Endothelial cell of umbilical vein (primary cell): ENCODE measurements at regions not wholly inside any gene's neighbourhood (a gene's known extent, or its start where the extent isn't known, plus 50 kb on each side); places are given as distances from the start of the nearest gene placed in this dataset.
"Not testable (repeated sequence)": the region's sequence is repeated elsewhere in the genome, so short reads cannot be mapped to it uniquely, and the experiment has no call there.

ENCODE experiments used
- BruUV-seq: library from RNA; stranded (reverse); fragments of 400-500 nt; replicated peaks from 2 replicates; lab custom pipeline; 2021; lab: Mats Ljungman, UMichigan
- CTCF ChIA-PET: fragments of 300-600, 350-600 bp; sonication (Branson Sonifier 250); formaldehyde crosslinking; loops from one replicate; lab custom pipeline; 2021; ENCODE audit warnings: antibody characterized with exemption, inconsistent platforms; lab: Charles Lee
- POLR2A ChIA-PET: fragments of 300-600, 350-600 bp; sonication (Branson Sonifier 250); formaldehyde crosslinking; loops from one replicate; lab custom pipeline; 2021; ENCODE audit warnings: antibody characterized with exemption, inconsistent platforms; lab: Charles Lee
- DNase-seq: peaks from one replicate; pipeline ENCODE4 v3.0.0-alpha.2; 2011; ENCODE audit warnings: low read depth, low spot score
- FAIRE-seq: peaks from 2 replicates; lab custom pipeline; 2011; peaks lifted over from hg19 to GRCh38; lab: Jason Lieb, UNC
- H2AFZ ChIP-seq: 2 replicates; pipeline ENCODE4 v1.6.0; 2012; ENCODE audit warnings: low read depth, low read length, control low read depth, inconsistent platforms
- H3K27ac ChIP-seq: 2 replicates; pipeline ENCODE4 v1.5.1; 2011; ENCODE audit warnings: low read depth, mild to moderate bottlenecking, control low read depth, low read length, moderate library complexity; ENCODE audit not compliant: insufficient read depth
- H3K27me3 ChIP-seq, 2 experiments: 2 replicates each; pipeline versions ENCODE4 v1.6.0 to v1.6.1; 2011; ENCODE audit warnings: low read length in 2 of 2, mixed read lengths in 1 of 2; ENCODE audit not compliant: control insufficient read depth in 2 of 2, insufficient read depth in 2 of 2
- H3K36me3 ChIP-seq, 2 experiments: 2 replicates in 1 of 2; 3 replicates in 1 of 2; pipeline ENCODE4 v1.5.1; 2011; ENCODE audit warnings: low read length in 2 of 2, mild to moderate bottlenecking in 1 of 2, moderate library complexity in 1 of 2; ENCODE audit not compliant: control insufficient read depth in 2 of 2, insufficient read depth in 2 of 2; ENCODE audit errors: extremely low read depth in 1 of 2
- H3K4me1 ChIP-seq: 3 replicates; pipeline ENCODE4 v1.5.1; 2011; ENCODE audit warnings: mild to moderate bottlenecking, low read length; ENCODE audit not compliant: control insufficient read depth, insufficient read depth; ENCODE audit errors: extremely low read depth
- H3K4me2 ChIP-seq: 2 replicates; pipeline ENCODE4 v1.6.1; 2011; ENCODE audit warnings: low read length, control low read depth, mixed read lengths; ENCODE audit not compliant: insufficient read depth
- H3K4me3 ChIP-seq, 3 experiments: fragments of 200-600 bp in 1 of 3; sonication (generic), shearing (Covaris generic) in 1 of 3; replicated peaks in 1 of 3; 2 replicates each; pipeline ENCODE4 v1.5.1; 2011 to 2016; ENCODE audit warnings: control low read depth in 3 of 3, low read length in 3 of 3, mild to moderate bottlenecking in 2 of 3, inconsistent platforms in 1 of 3, low read depth in 1 of 3, moderate library complexity in 1 of 3; ENCODE audit not compliant: insufficient read depth in 1 of 3
- H3K79me2 ChIP-seq: 2 replicates; pipeline ENCODE4 v1.6.0; 2012; ENCODE audit warnings: low read length, inconsistent platforms; ENCODE audit not compliant: control insufficient read depth, insufficient read depth
- H3K9ac ChIP-seq: replicated peaks from 2 replicates; pipeline ENCODE3; 2011; ENCODE audit warnings: low read length, control low read depth; ENCODE audit not compliant: insufficient read depth; ENCODE audit errors: extremely low read depth
- H3K9me1 ChIP-seq: replicated peaks from 3 replicates; pipeline ENCODE4 v1.6.0; 2011; ENCODE audit warnings: mild to moderate bottlenecking, low read length; ENCODE audit not compliant: control insufficient read depth, insufficient read depth; ENCODE audit errors: extremely low read depth
- H3K9me3 ChIP-seq: replicated peaks from 2 replicates; pipeline ENCODE4 v1.5.1; 2012; ENCODE audit warnings: low read length, inconsistent platforms; ENCODE audit not compliant: control insufficient read depth, insufficient read depth
- H4K20me1 ChIP-seq: replicated peaks from 2 replicates; pipeline ENCODE3; 2011; ENCODE audit warnings: mild to moderate bottlenecking, low read length; ENCODE audit not compliant: control insufficient read depth, insufficient read depth; ENCODE audit errors: extremely low read depth
- CTCF ChIP-seq, 2 donors: IDR thresholded peaks; 1 replicate in 1 of 2; 2 replicates in 1 of 2; pipeline ENCODE4 v1.5.1; 2011; ENCODE audit warnings: low read length in 2 of 2, mild to moderate bottlenecking in 2 of 2, moderate library complexity in 2 of 2, control low read depth in 1 of 2, inconsistent platforms in 1 of 2, low read depth in 1 of 2; ENCODE audit not compliant: insufficient read depth in 1 of 2; ENCODE audit errors: extremely low read depth in 1 of 2
- EZH2 ChIP-seq: IDR thresholded peaks from 2 replicates; pipeline ENCODE4 v1.6.1; 2012; ENCODE audit warnings: borderline replicate concordance, low read depth, mild to moderate bottlenecking, moderate library complexity, low read length, inconsistent platforms; ENCODE audit not compliant: severe bottlenecking
- FOS ChIP-seq: IDR thresholded peaks from 2 replicates; pipeline ENCODE4 v1.6.1; 2011; ENCODE audit warnings: mild to moderate bottlenecking, low read length, moderate library complexity, borderline replicate concordance; ENCODE audit not compliant: insufficient read depth
- GATA2 ChIP-seq: IDR thresholded peaks from 2 replicates; pipeline ENCODE4 v1.7.0; 2011; ENCODE audit warnings: low read depth, mild to moderate bottlenecking, moderate library complexity, mixed read lengths, low read length; ENCODE audit not compliant: insufficient read length, insufficient read depth
- JUN ChIP-seq: IDR thresholded peaks from 2 replicates; pipeline ENCODE4 v1.6.1; 2011; ENCODE audit warnings: borderline replicate concordance, low read depth; ENCODE audit not compliant: insufficient read length, insufficient read depth
- MAX ChIP-seq: IDR thresholded peaks from 2 replicates; pipeline ENCODE4 v1.6.1; 2011; ENCODE audit not compliant: insufficient read depth, insufficient read length
- MYC ChIP-seq: IDR thresholded peaks from one replicate; pipeline ENCODE4 v1.6.1; 2011; ENCODE audit warnings: mild to moderate bottlenecking, low read depth, low read length
- POLR2A ChIP-seq: IDR thresholded peaks from 2 replicates; pipeline ENCODE4 v1.6.1; 2012; ENCODE audit warnings: low read depth, mild to moderate bottlenecking, control low read depth, low read length
- POLR2AphosphoS5 ChIP-seq: IDR thresholded peaks from 2 replicates; pipeline ENCODE4 v1.6.1; 2012; ENCODE audit warnings: low read depth, mild to moderate bottlenecking, control low read depth, low read length, moderate library complexity; ENCODE audit not compliant: insufficient read depth
- dilution Hi-C: fragments of 300-500 bp; cut with MboI; formaldehyde crosslinking; loops from one replicate; pipeline ENCODE4 v1.15.0; 2019; ENCODE audit warnings: low sequenced_read_pairs; ENCODE audit not compliant: extremely low pct_ligation_motif_present
- intact Hi-C: fragments of 100-400 bp; cut with micrococcal nuclease; formaldehyde crosslinking; loops from one replicate; pipeline ENCODE4 v1.10.0; 2022

- no peak overlapping the region for H3K4me3 ChIP-seq
- H3K27ac ChIP-seq, result no peak overlapping the region
- H3K9ac ChIP-seq, result no peak overlapping the region
- POLR2A ChIA-PET, result no interaction called here
- H3K79me2 ChIP-seq, result no peaks in the 10 kb centered on the region
- H2AFZ ChIP-seq, result no peak overlapping the region
- intact Hi-C loops, result no loop called here
- TF ChIP-seq EZH2, result no peak
- TF ChIP-seq CTCF (IDR thresholded peaks at IDR 0.05; ENCODE audit: extremely low read depth in 1 of 2, insufficient read depth in 1 of 2, low read depth in 1 of 2, low read length in 2 of 2), result no peak
- TF ChIP-seq MYC, result no peak
- TF ChIP-seq GATA2, result no peak
- no peak for TF ChIP-seq FOS
- no peak for TF ChIP-seq POLR2AphosphoS5
- TF ChIP-seq MAX, result no peak
- TF ChIP-seq POLR2A, result no peak
- TF ChIP-seq JUN, result no peak
- no peaks in the 10 kb centered on the region for H3K27me3 ChIP-seq
- no peak overlapping the region for H3K4me2 ChIP-seq
- DNase-seq (no peak), FAIRE-seq (no peak)
- H3K9me1 ChIP-seq, result no peaks in the 10 kb centered on the region
- H3K4me1 ChIP-seq, result no peaks in the 10 kb centered on the region
- dilution Hi-C loops, result no loop called here
- H4K20me1 ChIP-seq, result no peaks in the 10 kb centered on the region
- CTCF ChIA-PET, result no interaction called here
- H3K36me3 ChIP-seq, result no peaks in the 10 kb centered on the region
- no TSS peak for BruUV-seq
- no peaks in the 10 kb centered on the region for H3K9me3 ChIP-seq
Measured at GRCh38 chr3:11898611-11899325, 52.1 kb upstream of the TAMM41 start.

GRCh38 chr3:11899389-11899788, 52.7 kb upstream of the TAMM41 start:
- H3K79me2 ChIP-seq, DNase-seq, H2AFZ ChIP-seq, intact Hi-C loops, H4K20me1 ChIP-seq, H3K9me1 ChIP-seq, H3K27ac ChIP-seq, POLR2A ChIA-PET, FAIRE-seq, H3K27me3 ChIP-seq, H3K4me1 ChIP-seq, H3K4me3 ChIP-seq, H3K9me3 ChIP-seq, H3K36me3 ChIP-seq, CTCF ChIA-PET, H3K9ac ChIP-seq, H3K4me2 ChIP-seq, dilution Hi-C loops, BruUV-seq: not testable (repeated sequence)
